CD4-positive, alpha-beta T cell (primary cell): ENCODE measurements at regions not wholly inside any gene's neighbourhood (a gene's known extent, or its start where the extent isn't known, plus 50 kb on each side); places are given as distances from the start of the nearest gene placed in this dataset.

Experiments
- ATAC-seq: fragments of 200-7000 bp; cut with Tn5 transposase; one replicate; pipeline ENCODE4 v1.10.0; 2022; ENCODE audit warnings: mild to moderate bottlenecking; ENCODE audit not compliant: poor library complexity
- CTCF ChIA-PET: fragments of 350-600 bp; sonication (Branson Sonifier 250); formaldehyde crosslinking; loops from one replicate; lab custom pipeline; 2021; ENCODE audit warnings: antibody characterized with exemption, inconsistent platforms; lab: Charles Lee
- POLR2A ChIA-PET: fragments of 350-600 bp; sonication (Branson Sonifier 250); formaldehyde crosslinking; loops from one replicate; lab custom pipeline; 2021; ENCODE audit warnings: antibody characterized with exemption, inconsistent platforms; lab: Charles Lee
- DNase-seq, 14 experiments: peaks; one replicate each; pipeline ENCODE4 v3.0.0-alpha.2; 2013 to 2020; ENCODE audit warnings: mixed read lengths in 2 of 14
- H3K27ac ChIP-seq, 2 donors: one replicate each; pipeline versions ENCODE4 v1.5.1 to v1.7.0; 2013; ENCODE audit warnings: low read length in 2 of 2, low read depth in 1 of 2, mild to moderate bottlenecking in 1 of 2
- H3K27me3 ChIP-seq, 2 experiments: 1 replicate in 1 of 2; 2 replicates in 1 of 2; pipeline versions ENCODE4 v1.6.1 to v1.7.0; 2013; ENCODE audit warnings: low read length in 2 of 2, control low read depth in 1 of 2, mild to moderate bottlenecking in 1 of 2, moderate library complexity in 1 of 2; ENCODE audit not compliant: insufficient read depth in 2 of 2, control insufficient read depth in 1 of 2
- H3K36me3 ChIP-seq: one replicate; pipeline ENCODE4 v1.6.1; 2013; ENCODE audit warnings: low read length, control low read depth; ENCODE audit not compliant: insufficient read depth
- H3K4me1 ChIP-seq: one replicate; pipeline ENCODE4 v1.6.1; 2013; ENCODE audit warnings: low read length, control low read depth; ENCODE audit not compliant: insufficient read depth
- H3K4me3 ChIP-seq: one replicate; pipeline ENCODE4 v1.5.1; 2013; ENCODE audit warnings: mild to moderate bottlenecking, low read length, moderate library complexity
- H3K9me3 ChIP-seq, 2 experiments: 1 replicate in 1 of 2; 2 replicates in 1 of 2; pipeline versions ENCODE4 v1.6.1 to v1.7.0; 2013; ENCODE audit warnings: low read length in 2 of 2, mild to moderate bottlenecking in 2 of 2, control low read depth in 1 of 2, moderate library complexity in 1 of 2; ENCODE audit not compliant: control insufficient read depth in 1 of 2, insufficient read depth in 1 of 2
- H3K27ac Mint-ChIP-seq: one replicate; pipeline ENCODE4 v1.8.0; 2020; ENCODE audit warnings: mixed read lengths
- H3K27me3 Mint-ChIP-seq: one replicate; pipeline ENCODE4 v1.8.0; 2021; ENCODE audit warnings: mixed read lengths
- H3K36me3 Mint-ChIP-seq: one replicate; pipeline ENCODE4 v1.8.0; 2021; ENCODE audit warnings: low read depth, mixed read lengths
- H3K4me1 Mint-ChIP-seq: one replicate; pipeline ENCODE4 v1.8.0; 2021; ENCODE audit warnings: low read depth, mixed read lengths
- H3K4me3 Mint-ChIP-seq: one replicate; pipeline ENCODE4 v1.8.0; 2020; ENCODE audit warnings: mild to moderate bottlenecking, mixed read lengths
- H3K9me3 Mint-ChIP-seq: one replicate; pipeline ENCODE4 v1.8.0; 2020; ENCODE audit warnings: mixed read lengths
- CTCF ChIP-seq: fragments of 200-600 bp; IDR thresholded peaks from one replicate; pipeline ENCODE4 v1.8.0; 2022; ENCODE audit warnings: antibody characterized with exemption, mild to moderate bottlenecking
- intact Hi-C, 2 experiments: fragments of 100-400 bp; cut with DNase I in 1 of 2; cut with micrococcal nuclease in 1 of 2; formaldehyde crosslinking; loops; one replicate each; pipeline versions ENCODE4 v1.15.1 to v1.9.0; 2023 to 2025; cut with DNase I, micrococcal nuclease

- Mint-ChIP-seq H3K36me3 (no peaks in the 10 kb centered on the region), H3K4me1 (peaks cover 17% of the 10 kb centered on the region), H3K27ac (no peak overlapping the region), H3K9me3 (no peaks in the 10 kb centered on the region), H3K27me3 (peaks cover 76% of the 10 kb centered on the region), H3K4me3 (no peak overlapping the region)
- intact Hi-C loops = no loop called here
- Histone ChIP-seq H3K4me3 (no peak overlapping the region), H3K27me3 (peaks cover 51 to 52% of the 10 kb centered on the region in 2 experiments), H3K36me3 (no peaks in the 10 kb centered on the region), H3K27ac (no peak overlapping the region), H3K4me1 (peaks cover 18% of the 10 kb centered on the region), H3K9me3 (peaks cover 0 to 24% of the 10 kb centered on the region in 2 experiments)
- ATAC-seq (no peak), DNase-seq (no peak)
- TF ChIP-seq CTCF = no peak
- ChIA-PET POLR2A (no interaction called here), CTCF (no interaction called here)
Measured at GRCh38 chr5:77847814-77848290, 71.7 kb upstream of the TBCA start.

DNA sequence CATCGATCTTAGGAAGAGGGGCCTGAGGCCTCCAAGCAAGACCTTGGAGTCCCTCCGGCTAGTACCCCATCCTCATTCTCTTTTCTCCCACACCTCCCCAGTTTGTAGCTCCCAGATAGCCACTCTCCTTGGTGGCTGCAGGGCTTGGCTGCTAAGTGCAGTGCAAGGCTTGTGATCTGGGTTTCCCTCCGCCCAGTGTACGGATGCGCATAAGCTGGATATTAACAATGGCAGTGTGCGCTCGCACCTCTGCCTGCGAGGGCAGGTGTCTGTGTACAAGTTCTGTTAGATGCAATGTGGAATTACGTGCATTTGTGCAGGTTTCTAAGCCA lies 71.0 kb upstream of the TBCA start:
- Histone ChIP-seq H3K4me1 (peaks cover 18% of the 10 kb centered on the region), H3K4me3 (no peak overlapping the region), H3K27ac (no peak overlapping the region), H3K36me3 (no peaks in the 10 kb centered on the region), H3K9me3 (peaks cover 0 to 24% of the 10 kb centered on the region in 2 experiments), H3K27me3 (peaks cover 44 to 46% of the 10 kb centered on the region in 2 experiments)
- TF ChIP-seq CTCF = no peak
- Mint-ChIP-seq H3K4me1 (peaks cover 9% of the 10 kb centered on the region), H3K9me3 (no peaks in the 10 kb centered on the region), H3K27ac (no peak overlapping the region), H3K36me3 (no peaks in the 10 kb centered on the region), H3K4me3 (no peak overlapping the region), H3K27me3 (peaks cover 78% of the 10 kb centered on the region)
- ChIA-PET POLR2A (no interaction called here), CTCF (no interaction called here)
- DNase-seq (no peak), ATAC-seq (no peak)
- intact Hi-C loops = no loop called here

- no peak for TF ChIP-seq CTCF
- Mint-ChIP-seq H3K4me1 (peaks cover 8% of the 10 kb centered on the region), H3K27me3 (peaks cover 79% of the 10 kb centered on the region), H3K9me3 (no peaks in the 10 kb centered on the region), H3K4me3 (no peak overlapping the region), H3K36me3 (no peaks in the 10 kb centered on the region), H3K27ac (no peak overlapping the region)
- intact Hi-C loops = no loop called here
- Histone ChIP-seq H3K27ac (no peak overlapping the region), H3K4me1 (peaks cover 16% of the 10 kb centered on the region), H3K27me3 (peaks cover 39 to 45% of the 10 kb centered on the region in 2 experiments), H3K4me3 (no peak overlapping the region), H3K36me3 (no peaks in the 10 kb centered on the region), H3K9me3 (peaks cover 0 to 23% of the 10 kb centered on the region in 2 experiments)
- ChIA-PET POLR2A (no interaction called here), CTCF (no interaction called here)
- ATAC-seq (no peak), DNase-seq (no peak)
Measured at GRCh38 chr5:77846422-77847128, 70.4 kb upstream of the TBCA start.
